CD4-positive, alpha-beta T cell treated with Interleukin-1 beta for 1 hour (primary cell): ENCODE measurements at regions not wholly inside any gene's neighbourhood (a gene's known extent, or its start where the extent isn't known, plus 50 kb on each side); places are given as distances from the start of the nearest gene placed in this dataset.
"Not testable (repeated sequence)": the region's sequence is repeated elsewhere in the genome, so short reads cannot be mapped to it uniquely, and the experiment has no call there.

ENCODE experiments used
- DNase-seq, 2 donors: peaks; one replicate each; pipeline ENCODE4 v3.0.0-alpha.2; 2020 to 2022

GRCh38 chr10:128568491-128568890 lies 442.3 kb upstream of the MKI67 start:
- no peak for DNase-seq

GRCh38 chr10:128568990-128569945 lies 443.0 kb upstream of the MKI67 start:
- DNase-seq = no peak

- DNase-seq = no peak
Measured at GRCh38 chr10:128570319-128570995, 444.2 kb upstream of the MKI67 start.

- no peak for DNase-seq
Measured at GRCh38 chr10:128571071-128571470, 444.8 kb upstream of the MKI67 start.

- no peak for DNase-seq
Measured at GRCh38 chr10:128571745-128572144, 445.5 kb upstream of the MKI67 start.

GRCh38 chr10:128572696-128573095 lies 446.5 kb upstream of the MKI67 start:
- no peak for DNase-seq

GRCh38 chr10:128573281-128573845 lies 447.1 kb upstream of the MKI67 start:
- no peak for DNase-seq

GRCh38 chr10:128573986-128574385 lies 447.8 kb upstream of the MKI67 start:
- no peak for DNase-seq

GRCh38 chr10:128574581-128575210 lies 448.5 kb upstream of the MKI67 start:
- no peak for DNase-seq

- no peak for DNase-seq
Measured at GRCh38 chr10:128575761-128576160, 449.5 kb upstream of the MKI67 start.

- DNase-seq = no peak
Measured at GRCh38 chr10:128576336-128576735, 450.1 kb upstream of the MKI67 start.

- no peak for DNase-seq
Measured at GRCh38 chr10:128576943-128577670, 450.9 kb upstream of the MKI67 start.

GRCh38 chr10:128577958-128578750 lies 451.9 kb upstream of the MKI67 start:
- DNase-seq = no peak

GRCh38 chr10:128578766-128579165 lies 452.5 kb upstream of the MKI67 start:
- DNase-seq = no peak

GRCh38 chr10:128579280-128579865 lies 453.1 kb upstream of the MKI67 start:
- no peak for DNase-seq

GRCh38 chr10:128579901-128580300 lies 453.7 kb upstream of the MKI67 start:
- DNase-seq = no peak

GRCh38 chr10:128583125-128583524 lies 456.9 kb upstream of the MKI67 start:
- DNase-seq = not testable (repeated sequence)

- DNase-seq = not testable (repeated sequence)
Measured at GRCh38 chr10:128586599-128586998, 460.4 kb upstream of the MKI67 start.

- DNase-seq = no peak
Measured at GRCh38 chr10:128587689-128588088, 461.5 kb upstream of the MKI67 start.

GRCh38 chr10:128588402-128588801 lies 462.2 kb upstream of the MKI67 start:
- DNase-seq = no peak

GRCh38 chr10:128594688-128595087 lies 468.5 kb upstream of the MKI67 start:
- DNase-seq = no peak
